BLaER1 (cell line): ENCODE measurements at regions not wholly inside any gene's neighbourhood (a gene's known extent, or its start where the extent isn't known, plus 50 kb on each side); places are given as distances from the start of the nearest gene placed in this dataset.
"Not testable (repeated sequence)": the region's sequence is repeated elsewhere in the genome, so short reads cannot be mapped to it uniquely, and the experiment has no call there.

Experiments used
- H3K27ac ChIP-seq: shearing (Covaris generic); formaldehyde crosslinking; 2 replicates; pipeline ENCODE4 v1.8.1; 2022
- H3K27me3 ChIP-seq: shearing (Covaris generic); formaldehyde crosslinking; 2 replicates; pipeline ENCODE4 v1.8.1; 2022
- H3K36me3 ChIP-seq: shearing (Covaris generic); formaldehyde crosslinking; 2 replicates; pipeline ENCODE4 v1.8.1; 2022
- H3K4me1 ChIP-seq: shearing (Covaris generic); formaldehyde crosslinking; 2 replicates; pipeline ENCODE4 v1.8.1; 2022
- H3K4me2 ChIP-seq: shearing (Covaris generic); formaldehyde crosslinking; 2 replicates; pipeline ENCODE4 v1.8.1; 2022
- H3K4me3 ChIP-seq: shearing (Covaris generic); formaldehyde crosslinking; 2 replicates; pipeline ENCODE4 v1.8.1; 2022
- H3K9ac ChIP-seq: shearing (Covaris generic); formaldehyde crosslinking; 2 replicates; pipeline ENCODE4 v1.8.1; 2022
- H3K9me3 ChIP-seq: shearing (Covaris generic); formaldehyde crosslinking; 2 replicates; pipeline ENCODE4 v1.8.1; 2022
- H4K20me1 ChIP-seq: shearing (Covaris generic); formaldehyde crosslinking; 2 replicates; pipeline ENCODE4 v1.8.1; 2022
- Cebpa-rat ChIP-seq: shearing (Covaris generic); IDR thresholded peaks from 2 replicates; pipeline ENCODE4 v1.8.1; 2022

DNA sequence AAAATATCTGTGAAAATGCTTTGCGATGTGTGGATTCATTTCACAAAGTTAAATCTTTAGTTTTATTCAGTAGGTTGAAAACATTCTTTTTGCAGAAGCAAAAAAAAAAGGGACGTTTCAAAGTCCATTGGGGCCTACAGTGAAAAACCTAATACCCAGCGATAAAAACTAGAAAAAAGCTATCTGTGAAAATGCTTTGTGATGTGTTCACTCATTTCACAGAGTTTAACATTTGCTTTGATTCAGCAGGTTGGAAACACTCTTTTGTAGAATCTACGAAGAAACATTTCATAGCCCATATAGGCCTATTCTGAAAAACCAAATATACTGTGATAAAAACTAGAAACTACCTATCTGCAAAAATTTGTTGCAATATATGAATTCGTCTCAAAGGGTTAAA is 113.6 kb upstream of the WSB1 start:
- no peaks in the 10 kb centered on the region for H3K4me1 ChIP-seq
- no peak overlapping the region for H3K4me3 ChIP-seq
- H4K20me1 ChIP-seq: no peaks in the 10 kb centered on the region
- H3K36me3 ChIP-seq: no peaks in the 10 kb centered on the region
- H3K27ac ChIP-seq: no peak overlapping the region
- peaks cover 26% of the 10 kb centered on the region for H3K9me3 ChIP-seq
- H3K4me2 ChIP-seq: no peak overlapping the region
- TF ChIP-seq Cebpa-rat: no peak
- no peaks in the 10 kb centered on the region for H3K27me3 ChIP-seq
- no peak overlapping the region for H3K9ac ChIP-seq

- H4K20me1 ChIP-seq, H3K9ac ChIP-seq, H3K36me3 ChIP-seq, H3K4me3 ChIP-seq, H3K27me3 ChIP-seq, H3K4me1 ChIP-seq, H3K27ac ChIP-seq, H3K4me2 ChIP-seq: not testable (repeated sequence)
- H3K9me3 ChIP-seq: peaks cover 26% of the 10 kb centered on the region
These were observed 112.5 kb upstream of the WSB1 start for GRCh38 chr17:27181379-27181925.

GRCh38 chr17:27181935-27182334 is 112.0 kb upstream of the WSB1 start:
- H3K9ac ChIP-seq: no peak overlapping the region
- no peaks in the 10 kb centered on the region for H4K20me1 ChIP-seq
- no peaks in the 10 kb centered on the region for H3K27me3 ChIP-seq
- no peak overlapping the region for H3K4me3 ChIP-seq
- no peak overlapping the region for H3K27ac ChIP-seq
- H3K4me2 ChIP-seq: no peak overlapping the region
- TF ChIP-seq Cebpa-rat: no peak
- no peaks in the 10 kb centered on the region for H3K4me1 ChIP-seq
- peaks cover 26% of the 10 kb centered on the region for H3K9me3 ChIP-seq
- H3K36me3 ChIP-seq: no peaks in the 10 kb centered on the region

- not testable (repeated sequence) for H3K9ac ChIP-seq, H3K4me3 ChIP-seq, H3K4me2 ChIP-seq, H3K36me3 ChIP-seq, H3K27ac ChIP-seq, H3K27me3 ChIP-seq, H3K4me1 ChIP-seq, H4K20me1 ChIP-seq
- H3K9me3 ChIP-seq: peaks cover 12% of the 10 kb centered on the region
These were observed 96.4 kb upstream of the WSB1 start for GRCh38 chr17:27197505-27197904.

DNA sequence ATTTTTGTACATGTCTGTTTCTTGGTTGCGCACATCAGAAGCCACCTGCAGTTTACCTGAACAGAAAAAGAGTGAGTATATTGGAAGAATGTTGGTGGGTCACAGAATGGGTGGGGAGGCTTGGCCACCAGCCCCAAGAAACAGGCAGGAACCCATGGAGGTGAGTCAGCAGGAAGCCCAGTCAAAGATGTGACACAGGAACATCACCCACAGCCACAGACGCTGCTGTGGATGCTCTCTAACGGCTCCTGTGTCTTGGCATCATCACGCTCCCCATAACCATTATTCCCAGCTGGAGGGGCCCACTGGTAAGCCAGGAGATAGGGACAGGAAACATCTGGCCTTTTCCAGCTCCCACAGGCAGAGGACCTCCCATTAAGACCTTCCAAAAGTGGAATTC is 94.0 kb upstream of the WSB1 start:
- Histone ChIP-seq H3K27ac (no peak overlapping the region), H3K9ac (no peak overlapping the region), H3K9me3 (peaks cover 12% of the 10 kb centered on the region), H3K36me3 (no peaks in the 10 kb centered on the region), H4K20me1 (no peaks in the 10 kb centered on the region), H3K27me3 (no peaks in the 10 kb centered on the region), H3K4me1 (no peaks in the 10 kb centered on the region), H3K4me2 (no peak overlapping the region), H3K4me3 (no peak overlapping the region)
- no peak for TF ChIP-seq Cebpa-rat

GRCh38 chr17:27200476-27200875 is 93.4 kb upstream of the WSB1 start:
- no peak for TF ChIP-seq Cebpa-rat
- H4K20me1 ChIP-seq: no peaks in the 10 kb centered on the region
- no peak overlapping the region for H3K4me2 ChIP-seq
- no peaks in the 10 kb centered on the region for H3K4me1 ChIP-seq
- peaks cover 8% of the 10 kb centered on the region for H3K9me3 ChIP-seq
- no peaks in the 10 kb centered on the region for H3K27me3 ChIP-seq
- no peak overlapping the region for H3K9ac ChIP-seq
- no peaks in the 10 kb centered on the region for H3K36me3 ChIP-seq
- H3K27ac ChIP-seq: no peak overlapping the region
- no peak overlapping the region for H3K4me3 ChIP-seq

DNA sequence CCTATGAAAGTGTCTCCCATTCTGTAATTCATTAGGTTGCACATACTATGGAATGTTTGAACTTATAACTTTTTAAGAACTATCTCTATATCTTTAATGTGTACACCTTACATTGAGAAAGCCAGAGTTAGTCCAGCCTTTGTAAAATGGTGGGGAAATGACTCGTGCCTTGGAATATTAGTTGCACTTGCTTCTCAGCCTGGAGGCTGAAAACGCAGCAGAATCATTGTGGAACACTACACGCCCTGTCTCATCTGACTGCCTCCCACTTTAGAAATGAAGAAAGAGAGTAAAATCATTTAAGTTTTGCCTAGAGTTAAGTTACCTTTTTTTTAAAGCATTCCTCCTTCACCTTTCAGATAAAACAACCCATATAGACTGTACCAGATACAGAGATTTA is 90.7 kb upstream of the WSB1 start:
- no peaks in the 10 kb centered on the region for H3K27me3 ChIP-seq

DNA sequence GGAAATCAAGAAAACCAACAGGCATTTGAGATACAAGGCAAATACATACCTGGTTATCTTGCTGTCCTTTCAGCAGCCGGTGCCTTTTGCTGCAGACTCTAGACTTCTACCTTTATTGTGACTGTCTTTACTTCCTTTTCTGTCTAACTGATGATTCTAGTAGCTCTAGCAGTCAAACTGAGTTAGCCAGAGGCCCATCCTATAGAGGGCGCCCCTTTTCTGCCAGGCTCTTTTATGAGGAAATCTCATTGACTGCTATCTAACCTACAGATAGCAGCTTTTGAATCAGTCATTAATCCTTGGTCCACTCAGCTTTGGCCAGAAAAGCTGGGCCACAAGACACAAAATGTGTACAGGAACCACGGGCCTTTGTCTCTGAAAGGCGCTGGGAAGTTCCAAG is 87.5 kb upstream of the WSB1 start:
- no peak for TF ChIP-seq Cebpa-rat
- H3K27me3 ChIP-seq: no peaks in the 10 kb centered on the region
- no peak overlapping the region for H3K4me3 ChIP-seq
- no peak overlapping the region for H3K27ac ChIP-seq
- H3K36me3 ChIP-seq: no peaks in the 10 kb centered on the region
- H3K4me1 ChIP-seq: no peaks in the 10 kb centered on the region
- H4K20me1 ChIP-seq: no peaks in the 10 kb centered on the region
- 0 out of 2 replicates have a peak, but pooled peaks cover 7% of the 10 kb centered on the region for H3K9me3 ChIP-seq
- no peak overlapping the region for H3K9ac ChIP-seq
- no peak overlapping the region for H3K4me2 ChIP-seq

More for the DNA sequence above, 90.7 kb upstream of the WSB1 start:
- H3K4me2 ChIP-seq: no peak overlapping the region
- no peaks in the 10 kb centered on the region for H4K20me1 ChIP-seq
- TF ChIP-seq Cebpa-rat: no peak
- H3K9ac ChIP-seq: no peak overlapping the region
- H3K27ac ChIP-seq: no peak overlapping the region
- no peak overlapping the region for H3K4me3 ChIP-seq
- H3K4me1 ChIP-seq: no peaks in the 10 kb centered on the region
- H3K9me3 ChIP-seq: no peaks in the 10 kb centered on the region
- H3K36me3 ChIP-seq: no peaks in the 10 kb centered on the region

GRCh38 chr17:27207073-27207513 is 86.8 kb upstream of the WSB1 start:
- H3K27me3 ChIP-seq: no peaks in the 10 kb centered on the region
- no peak overlapping the region for H3K4me2 ChIP-seq
- 0 out of 2 replicates have a peak, but pooled peaks cover 7% of the 10 kb centered on the region for H3K9me3 ChIP-seq
- no peak for TF ChIP-seq Cebpa-rat
- no peak overlapping the region for H3K4me3 ChIP-seq
- no peaks in the 10 kb centered on the region for H4K20me1 ChIP-seq
- no peaks in the 10 kb centered on the region for H3K36me3 ChIP-seq
- H3K4me1 ChIP-seq: no peaks in the 10 kb centered on the region
- no peak overlapping the region for H3K27ac ChIP-seq
- H3K9ac ChIP-seq: no peak overlapping the region

GRCh38 chr17:27208370-27208769 is 85.5 kb upstream of the WSB1 start:
- H4K20me1 ChIP-seq, H3K4me1 ChIP-seq, H3K36me3 ChIP-seq, H3K27ac ChIP-seq, H3K4me2 ChIP-seq, H3K27me3 ChIP-seq, H3K4me3 ChIP-seq, H3K9ac ChIP-seq, H3K9me3 ChIP-seq: not testable (repeated sequence)

DNA sequence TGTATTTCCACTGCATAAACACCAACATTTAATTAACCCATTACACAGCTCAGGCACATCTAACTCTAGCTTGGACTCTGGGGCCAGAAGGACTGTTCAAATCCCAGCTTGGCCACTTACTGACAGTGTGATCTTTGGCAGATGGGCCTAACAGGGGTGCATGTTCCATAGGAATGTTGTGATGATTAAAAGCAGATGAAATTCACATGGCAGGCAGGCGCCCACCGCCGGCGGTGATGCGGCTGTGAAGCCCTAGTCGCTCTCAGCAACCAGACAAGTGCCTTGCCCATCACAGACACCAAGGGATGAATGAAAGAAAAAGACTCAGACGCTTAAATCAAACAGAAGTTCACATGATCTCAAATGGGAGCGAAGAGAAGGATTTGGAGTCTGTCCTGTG is 84.6 kb upstream of the WSB1 start:
- Histone ChIP-seq H3K9me3 (peaks cover 18% of the 10 kb centered on the region), H3K27me3 (no peaks in the 10 kb centered on the region), H4K20me1 (no peaks in the 10 kb centered on the region), H3K9ac (no peak overlapping the region), H3K4me2 (no peak overlapping the region), H3K4me1 (no peaks in the 10 kb centered on the region), H3K27ac (no peak overlapping the region), H3K36me3 (no peaks in the 10 kb centered on the region), H3K4me3 (no peak overlapping the region)
- no peak for TF ChIP-seq Cebpa-rat

DNA sequence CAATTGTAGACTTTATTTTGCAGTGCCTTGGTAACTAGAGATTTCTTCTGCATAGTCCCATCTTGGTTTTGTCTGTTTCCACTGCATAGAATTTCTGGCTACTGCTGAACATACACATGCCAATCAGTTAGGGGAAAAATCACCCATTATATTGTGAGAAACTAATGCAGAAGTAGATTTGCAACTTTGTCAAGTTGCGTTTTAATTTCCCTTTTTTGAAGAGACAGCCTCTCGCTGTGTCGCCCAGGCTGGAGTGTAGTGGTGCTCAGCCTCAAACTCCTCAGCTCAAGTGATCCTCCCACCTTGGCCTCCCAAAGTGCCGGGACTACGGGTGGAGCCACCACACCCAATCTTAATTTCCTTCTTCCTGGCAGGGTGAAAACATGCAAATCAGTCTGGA is 83.1 kb upstream of the WSB1 start:
- H4K20me1 ChIP-seq, H3K9ac ChIP-seq, H3K4me1 ChIP-seq, H3K4me3 ChIP-seq, H3K27me3 ChIP-seq, H3K4me2 ChIP-seq, H3K27ac ChIP-seq, H3K36me3 ChIP-seq: not testable (repeated sequence)
- peaks cover 27% of the 10 kb centered on the region for H3K9me3 ChIP-seq
